Activated CD8-positive, alpha-beta memory T cell treated with anti-CD3 and anti-CD28 coated beads, Interleukin-2, amount 50 U/mL, for 48 hours (primary cell): ENCODE measurements at regions not wholly inside any gene's neighbourhood (a gene's known extent, or its start where the extent isn't known, plus 50 kb on each side); places are given as distances from the start of the nearest gene placed in this dataset.
A peak's percentile ranks its signal among the peaks of the same experiment; 100 is the strongest.

Source experiments
- DNase-seq: peaks from one replicate; pipeline ENCODE4 v3.0.0-alpha.2; 2020

DNA sequence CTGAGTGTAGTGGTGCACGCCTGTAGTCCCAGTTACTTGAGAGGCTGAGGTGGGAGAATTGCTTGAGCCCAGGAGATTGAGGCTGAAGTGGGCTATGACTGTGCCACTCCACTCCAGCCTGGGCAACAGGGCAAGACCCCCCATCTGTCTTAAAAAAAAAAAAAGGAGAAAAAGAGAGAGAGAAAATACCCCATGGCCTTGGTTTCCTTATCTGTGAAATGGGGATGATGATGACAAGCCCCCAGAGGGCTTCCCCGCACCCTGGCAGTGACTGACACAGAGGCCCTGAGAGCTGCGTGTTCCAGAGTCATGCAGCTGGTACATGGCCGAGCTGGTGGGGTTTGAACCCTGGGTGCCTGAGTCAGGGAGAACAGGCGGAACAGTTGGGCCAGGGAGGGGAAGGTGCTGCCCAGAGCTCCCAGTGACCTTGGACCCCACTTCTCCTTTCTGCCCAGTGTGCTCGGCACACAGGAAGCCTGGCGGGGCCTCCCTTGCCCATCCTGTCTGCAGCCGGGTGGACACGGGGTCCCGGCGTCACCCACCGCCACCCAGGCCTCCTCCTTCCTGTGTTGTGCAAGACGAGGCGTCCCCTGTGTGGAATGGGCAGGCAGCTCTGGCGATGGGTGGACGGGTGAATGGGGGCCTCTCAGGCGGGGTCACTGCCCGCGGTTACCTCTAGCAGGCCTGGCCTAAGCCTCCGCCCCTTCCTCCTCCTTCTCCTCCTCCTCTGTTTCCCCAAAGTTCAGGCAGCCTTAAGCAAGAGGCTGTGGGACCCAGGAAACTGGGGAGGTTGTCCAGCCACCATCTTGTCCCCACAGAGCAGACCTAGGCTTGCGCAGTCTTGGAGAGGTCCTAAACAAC, 84.2 kb downstream of the CEBPB start:
- no peak for DNase-seq

DNA sequence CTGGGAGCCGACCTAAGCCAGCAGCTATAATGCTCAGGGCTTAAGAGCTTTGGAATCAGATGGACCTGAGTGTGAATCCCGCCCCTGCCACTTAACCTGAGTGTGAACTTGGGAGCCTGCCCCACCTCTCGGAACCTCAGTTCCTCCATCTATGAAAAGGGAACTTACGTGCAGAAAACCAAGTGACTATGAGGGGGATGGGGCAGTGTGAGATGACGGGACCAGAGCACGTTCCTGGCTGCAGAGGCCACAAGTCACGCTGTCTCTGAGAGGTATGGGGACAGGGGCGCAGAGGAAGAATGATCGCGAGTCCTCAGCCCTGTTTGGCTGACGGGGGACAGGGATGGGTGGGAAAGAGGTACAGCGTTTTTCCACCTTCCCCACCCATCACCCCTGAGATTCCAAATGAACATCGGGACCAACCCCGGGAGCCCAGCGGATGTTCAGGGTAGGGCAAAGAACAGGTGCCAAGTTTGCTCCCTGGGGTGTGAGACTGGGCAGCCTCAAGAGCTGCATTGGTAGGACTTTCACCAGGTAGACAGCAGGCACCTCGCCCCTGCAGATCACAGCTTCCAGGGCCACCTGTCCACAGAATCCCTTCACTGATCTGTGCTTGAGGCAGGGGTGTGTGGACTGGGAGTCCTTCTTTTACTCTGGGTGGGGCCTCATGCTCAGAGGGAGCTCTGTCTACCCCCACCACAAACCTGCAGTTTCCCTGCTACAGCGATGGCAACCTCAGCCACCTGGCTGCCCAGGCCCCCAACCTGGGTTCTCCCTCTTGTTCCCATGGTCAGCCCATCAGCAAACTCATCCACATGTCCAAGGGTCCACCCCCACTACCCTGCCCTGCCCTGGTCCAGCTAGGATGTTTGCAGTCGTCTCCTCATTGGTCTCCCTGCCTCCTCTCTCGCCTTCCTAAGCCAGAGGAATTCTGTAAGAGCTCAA, 85.8 kb downstream of the CEBPB start:
- no peak for DNase-seq

- no peak for DNase-seq
Measured at GRCh38 chr20:50277064-50277415, 86.4 kb downstream of the CEBPB start.

GRCh38 chr20:50277460-50278376, 87.1 kb downstream of the CEBPB start:
- no peak for DNase-seq

- no peak for DNase-seq
Measured at GRCh38 chr20:50278377-50278683, 87.7 kb downstream of the CEBPB start.

DNA sequence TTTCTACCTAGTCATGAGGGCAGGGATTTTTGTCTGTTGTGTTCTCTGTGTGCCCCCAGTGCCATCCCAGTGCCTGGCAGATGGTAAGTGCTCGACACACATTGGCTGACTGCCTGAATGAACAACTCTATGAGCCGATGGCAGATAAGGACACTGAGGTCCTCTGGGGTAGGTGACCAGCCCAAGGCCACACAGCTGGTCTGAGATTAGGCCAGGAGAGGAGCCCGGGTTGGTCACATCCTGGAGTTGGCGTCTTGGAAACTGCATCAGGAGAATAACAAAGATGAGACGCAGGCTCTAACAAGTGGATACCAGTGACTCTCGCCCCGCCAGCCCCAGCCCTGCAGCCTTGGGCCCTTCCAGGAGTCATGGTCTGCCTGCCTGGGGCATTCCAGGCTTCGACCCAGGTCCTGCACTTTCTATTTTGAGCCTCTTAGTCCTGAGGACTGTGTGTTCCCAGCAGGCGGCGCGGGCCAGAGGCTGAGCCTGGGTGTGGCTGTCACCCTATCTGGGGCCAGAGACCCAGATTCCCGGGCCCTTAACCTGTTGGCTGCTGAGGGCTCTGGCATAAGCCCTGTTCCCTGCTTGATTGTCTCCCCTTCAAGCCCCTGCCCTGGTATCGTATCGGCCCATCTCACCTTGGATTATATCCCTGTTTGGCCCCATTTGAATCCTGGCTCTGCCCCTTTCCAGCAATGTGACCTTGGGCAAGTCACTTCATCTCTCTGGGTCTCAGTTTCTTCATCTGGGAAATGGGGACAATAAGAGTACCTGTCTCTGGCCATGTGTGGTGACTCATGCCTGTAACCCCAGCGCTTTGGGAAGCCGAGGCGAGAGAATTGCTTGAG, 88.3 kb downstream of the CEBPB start:
- no peak for DNase-seq

- no peak for DNase-seq
Measured at GRCh38 chr20:50279988-50280850, 89.6 kb downstream of the CEBPB start.

- DNase-seq, result no peak
Measured at GRCh38 chr20:50280851-50281655, 90.4 kb downstream of the CEBPB start.

GRCh38 chr20:50281831-50282591, 91.4 kb downstream of the CEBPB start:
- DNase-seq, result peak; percentile 65

- DNase-seq, result no peak
Measured at GRCh38 chr20:50282592-50283241, 92.1 kb downstream of the CEBPB start.

GRCh38 chr20:50283370-50283769, 92.7 kb downstream of the CEBPB start:
- DNase-seq, result no peak

DNA sequence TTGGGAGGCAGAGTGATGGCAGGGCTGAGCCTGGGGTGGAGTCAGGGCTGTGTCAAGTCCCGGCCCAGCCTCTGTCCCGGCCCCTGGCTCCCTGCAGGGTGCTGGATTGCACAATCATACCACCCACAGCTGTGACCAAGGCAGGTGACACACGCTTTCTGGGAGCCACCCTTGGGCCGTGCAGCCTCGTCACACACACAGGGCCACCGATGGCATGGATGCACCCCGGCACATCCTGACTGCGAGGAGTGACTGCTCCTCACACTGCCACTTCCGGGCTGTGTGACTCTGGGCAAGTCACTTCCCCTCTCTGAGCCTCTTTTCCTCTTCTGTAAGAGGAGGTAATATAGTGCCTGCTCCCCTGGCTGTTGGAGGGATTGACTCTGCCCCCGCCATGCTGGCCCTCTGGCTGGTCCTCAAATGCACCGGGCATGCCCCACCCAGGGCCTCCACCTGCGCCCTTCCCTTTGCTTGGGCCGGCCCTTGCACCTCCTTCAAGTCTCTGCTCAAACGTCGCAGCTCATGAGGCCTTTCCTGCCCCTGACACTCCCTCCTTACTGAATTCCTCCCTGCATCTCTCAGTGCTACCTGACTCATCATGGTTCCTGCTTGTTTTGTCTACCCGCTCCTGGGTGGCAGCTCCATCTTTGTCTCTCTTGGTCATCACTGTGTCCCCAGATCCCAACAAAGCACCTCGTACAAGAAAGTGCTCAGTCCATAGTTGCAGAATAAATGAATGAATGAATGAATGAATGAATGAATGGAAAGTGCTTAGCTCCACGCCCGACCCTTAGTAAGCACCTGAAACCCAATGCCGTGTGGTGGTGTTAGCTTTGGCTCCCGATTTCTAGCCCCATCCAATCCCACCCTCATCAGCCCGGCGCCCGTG, 93.5 kb downstream of the CEBPB start:
- DNase-seq, result peak; percentile 74

DNA sequence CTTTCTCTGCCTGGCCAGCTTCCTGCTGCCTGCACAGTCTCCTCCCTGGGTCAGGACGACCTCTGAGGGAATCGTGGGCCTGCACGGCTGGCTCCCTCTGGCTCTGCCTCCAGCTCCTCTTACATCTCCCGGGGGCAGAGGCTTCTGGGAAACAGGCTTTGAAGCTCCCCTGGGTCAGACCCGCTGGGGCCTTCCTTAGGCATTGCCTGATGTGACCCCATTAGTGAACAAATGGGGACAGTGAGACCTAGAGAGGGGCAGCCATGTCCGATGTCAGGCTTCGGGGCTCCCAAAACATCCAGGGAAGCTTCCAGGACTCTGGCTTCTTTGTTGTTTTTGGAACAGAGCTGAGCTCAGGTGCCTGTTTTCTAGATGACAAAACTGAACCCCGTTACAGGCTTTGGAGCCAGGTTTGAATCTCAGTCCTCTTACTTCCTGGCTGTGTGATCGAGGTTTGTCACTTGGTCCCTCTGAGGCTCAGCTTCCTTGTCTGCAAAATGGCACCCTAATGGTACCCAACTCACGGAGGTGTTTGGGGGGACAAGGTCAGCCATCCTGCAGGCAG, 94.3 kb downstream of the CEBPB start:
- DNase-seq, result no peak

- DNase-seq, result peak; percentile 68
Measured at GRCh38 chr20:50285376-50286173, 94.9 kb downstream of the CEBPB start.

DNA sequence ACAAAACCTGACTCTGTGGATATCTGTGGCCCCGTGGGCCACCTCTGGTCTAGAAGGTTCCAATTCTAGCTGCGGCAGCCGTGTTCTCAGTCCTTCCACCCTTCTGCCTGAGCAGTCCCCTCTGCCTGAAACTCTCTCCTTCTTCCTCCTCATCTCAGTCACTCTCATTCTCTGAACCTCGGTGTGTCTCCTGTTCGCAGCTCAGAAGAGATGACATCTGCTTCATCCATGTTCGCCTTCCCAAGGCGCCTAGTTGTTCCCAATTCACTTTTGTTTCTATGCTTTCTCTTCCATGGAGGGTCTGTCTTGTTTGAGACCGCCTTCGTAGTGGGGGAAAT, 95.5 kb downstream of the CEBPB start:
- DNase-seq, result no peak

DNA sequence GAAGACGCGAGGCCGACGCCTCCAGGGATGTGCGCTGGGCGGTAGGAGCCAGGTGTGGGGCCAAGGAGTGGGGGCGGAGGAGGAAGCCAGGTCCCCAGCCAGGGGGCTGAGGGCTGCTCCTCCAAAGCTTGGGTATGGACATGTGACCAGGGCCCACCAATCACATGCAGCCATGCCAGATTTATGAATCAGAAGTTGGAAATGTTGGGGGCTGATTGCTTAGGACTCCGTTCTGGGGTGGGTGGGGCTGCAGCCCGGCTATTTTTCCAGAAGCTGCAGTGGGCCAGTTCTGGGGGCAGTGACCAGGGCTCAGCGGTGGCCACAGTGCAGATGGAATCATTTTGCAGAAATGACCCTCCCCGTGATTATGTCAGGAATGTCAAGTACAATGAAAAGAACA, 96.0 kb downstream of the CEBPB start:
- no peak for DNase-seq

DNA sequence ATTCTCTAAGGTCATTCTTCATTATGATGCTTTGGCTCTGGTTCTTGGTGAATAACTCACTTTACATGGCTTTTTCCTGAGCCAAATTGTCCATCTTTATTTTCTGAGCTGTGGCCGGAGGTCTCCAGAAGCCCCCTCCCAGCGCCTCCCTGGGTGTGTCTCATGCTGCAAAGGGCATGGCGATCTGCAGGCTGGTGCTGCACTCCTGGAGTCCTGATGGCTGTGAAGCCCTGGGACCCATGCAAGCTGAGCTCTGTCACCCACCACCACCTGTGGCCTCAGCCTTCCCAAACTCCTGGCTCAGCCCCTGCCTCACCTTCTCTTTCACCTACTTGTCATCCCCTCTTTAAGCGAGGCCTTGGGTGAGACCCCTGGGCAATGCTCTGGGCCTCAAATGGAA, 96.9 kb downstream of the CEBPB start:
- DNase-seq, result no peak
